HCT116 (cell line): ENCODE measurements at regions not wholly inside any gene's neighbourhood (a gene's known extent, or its start where the extent isn't known, plus 50 kb on each side); places are given as distances from the start of the nearest gene placed in this dataset.

Experiments
- ATAC-seq: fragments of 200-7000 bp; cut with Tn5 transposase; 2 replicates; pipeline ENCODE4 v1.9.1; 2020; ENCODE audit warnings: mild to moderate bottlenecking, moderate library complexity
- BruUV-seq: library from RNA; stranded (reverse); fragments of 400-500 nt; replicated peaks from 2 replicates; lab custom pipeline; 2021; lab: Mats Ljungman, UMichigan
- CTCF ChIA-PET: fragments of 300-600 bp; sonication (Branson Sonifier 250); formaldehyde crosslinking; loops from one replicate; lab custom pipeline; 2021; ENCODE audit warnings: antibody characterized with exemption; lab: Charles Lee
- POLR2A ChIA-PET: fragments of 300-600, 350-600 bp; sonication (Branson Sonifier 250); formaldehyde crosslinking; loops from one replicate; lab custom pipeline; 2021; ENCODE audit warnings: antibody characterized with exemption; lab: Charles Lee
- RAD21 ChIA-PET, 2 experiments: fragments of 300-600 bp; sonication (Branson Sonifier 250); formaldehyde crosslinking; loops; one replicate each; lab custom pipeline; 2023; ENCODE audit warnings: low total read pairs in 2 of 2; ENCODE audit not compliant: uncharacterized antibody in 2 of 2, unreplicated experiment in 2 of 2, low non-redundant PET in 1 of 2; lab: Charles Lee
- DNase-seq: peaks from one replicate; pipeline ENCODE4 v3.0.0-alpha.2; 2010; ENCODE audit warnings: low read depth, low spot score
- H2AFZ ChIP-seq: fragments of 200-600 bp; shearing (Covaris generic), sonication (generic); 2 replicates; pipeline ENCODE4 v1.6.1; 2017; ENCODE audit warnings: low read depth, mixed run types, mixed read lengths, antibody characterized with exemption, low read length; ENCODE audit not compliant: poor library complexity, severe bottlenecking
- H3K27ac ChIP-seq: 2 replicates; pipeline ENCODE4 v1.5.1; 2012; ENCODE audit warnings: low read depth, low read length
- H3K27me3 ChIP-seq: fragments of 200-600 bp; sonication (generic); 2 replicates; pipeline ENCODE4 v1.6.1; 2016; ENCODE audit warnings: mixed run types, low read length, mixed read lengths; ENCODE audit not compliant: insufficient read depth
- H3K36me3 ChIP-seq, 2 experiments: fragments of 200-500 bp in 1 of 2; fragments of 200-600 bp in 1 of 2; sonication (Bioruptor generic) in 1 of 2; sonication (generic) in 1 of 2; 2 replicates each; pipeline versions ENCODE4 v1.5.1 to v1.6.1; 2014 to 2016; ENCODE audit warnings: low read length in 2 of 2, inconsistent platforms in 1 of 2, mixed read lengths in 1 of 2, mixed run types in 1 of 2; ENCODE audit not compliant: insufficient read depth in 2 of 2, control insufficient read depth in 1 of 2
- H3K4me1 ChIP-seq, 2 experiments: fragments of 200-600 bp in 1 of 2; sonication (generic) in 1 of 2; 2 replicates each; pipeline versions ENCODE4 v1.5.1 to v1.6.1; 2012 to 2017; ENCODE audit warnings: low read length in 2 of 2, inconsistent platforms in 1 of 2, mild to moderate bottlenecking in 1 of 2, mixed read lengths in 1 of 2, mixed run types in 1 of 2, moderate library complexity in 1 of 2; ENCODE audit not compliant: insufficient read depth in 2 of 2, control insufficient read depth in 1 of 2
- H3K4me2 ChIP-seq: fragments of 200-600 bp; sonication (generic); 2 replicates; pipeline ENCODE4 v1.6.1; 2017; ENCODE audit warnings: mixed run types, low read length, mixed read lengths
- H3K4me3 ChIP-seq, 2 experiments: fragments of 200-600 bp in 1 of 2; sonication (generic) in 1 of 2; replicated peaks in 1 of 2; 2 replicates each; pipeline ENCODE4 v1.5.1; 2011 to 2016; ENCODE audit warnings: low read length in 2 of 2, control low read depth in 1 of 2, low read depth in 1 of 2, mild to moderate bottlenecking in 1 of 2, mixed read lengths in 1 of 2, mixed run types in 1 of 2
- H3K79me2 ChIP-seq: fragments of 200-600 bp; sonication (generic); 2 replicates; pipeline ENCODE4 v1.6.1; 2017; ENCODE audit warnings: mild to moderate bottlenecking, mixed run types, low read length, moderate library complexity, mixed read lengths; ENCODE audit not compliant: insufficient read depth
- H3K9ac ChIP-seq: fragments of 200-600 bp; sonication (generic); 2 replicates; pipeline ENCODE4 v1.6.1; 2016; ENCODE audit warnings: low read length, mixed read lengths
- H3K9me2 ChIP-seq: fragments of 200-600 bp; sonication (generic), shearing (Covaris generic); 2 replicates; pipeline ENCODE4 v1.6.1; 2017; ENCODE audit warnings: mixed run types, mild to moderate bottlenecking, moderate library complexity; ENCODE audit not compliant: insufficient read depth
- H3K9me3 ChIP-seq, 2 experiments: fragments of 200-500 bp in 1 of 2; fragments of 200-600 bp in 1 of 2; sonication (Bioruptor generic) in 1 of 2; sonication (generic) in 1 of 2; 2 replicates each; pipeline ENCODE4 v1.6.1; 2014 to 2017; ENCODE audit warnings: low read length in 2 of 2, mixed read lengths in 2 of 2, inconsistent platforms in 1 of 2, low read depth in 1 of 2, mild to moderate bottlenecking in 1 of 2, mixed run types in 1 of 2, moderate library complexity in 1 of 2; ENCODE audit not compliant: control insufficient read depth in 1 of 2, insufficient read depth in 1 of 2
- H4K20me1 ChIP-seq: fragments of 200-600 bp; sonication (generic), shearing (Covaris generic); 2 replicates; pipeline ENCODE4 v1.6.1; 2017; ENCODE audit warnings: mixed run types, mild to moderate bottlenecking, moderate library complexity; ENCODE audit not compliant: insufficient read depth
- CEBPB ChIP-seq: IDR thresholded peaks from 2 replicates; pipeline ENCODE4 v1.6.1; 2012; ENCODE audit warnings: low read depth
- EGR1 ChIP-seq: IDR thresholded peaks from 2 replicates; pipeline ENCODE4 v1.6.1; 2012; ENCODE audit warnings: low read depth
- ELF1 ChIP-seq: IDR thresholded peaks from 2 replicates; pipeline ENCODE4 v1.6.1; 2012; ENCODE audit warnings: low read depth, borderline replicate concordance
- EZH2 ChIP-seq: fragments of 200-600 bp; sonication (generic); IDR thresholded peaks from 2 replicates; pipeline ENCODE4 v1.6.1; 2017; ENCODE audit warnings: antibody characterized with exemption, mixed run types
- EZH2phosphoT487 ChIP-seq: fragments of 200-600 bp; IDR thresholded peaks from 2 replicates; pipeline ENCODE4 v1.6.1; 2018; ENCODE audit warnings: antibody characterized with exemption, borderline replicate concordance
- JUND ChIP-seq: IDR thresholded peaks from 2 replicates; pipeline ENCODE4 v1.6.1; 2012
- SP1 ChIP-seq: IDR thresholded peaks from 2 replicates; pipeline ENCODE4 v1.6.1; 2012; ENCODE audit warnings: low read depth
- SRF ChIP-seq: IDR thresholded peaks from 2 replicates; pipeline ENCODE4 v1.6.1; 2012; ENCODE audit warnings: low read depth
- ZFX ChIP-seq: fragments of 450-650 bp; IDR thresholded peaks from 2 replicates; pipeline ENCODE4 v1.6.1; 2017
- ZNF274 ChIP-seq: fragments of 200-500 bp; sonication (Bioruptor generic); IDR thresholded peaks from 2 replicates; pipeline ENCODE4 v1.6.1; 2014; ENCODE audit warnings: mild to moderate bottlenecking, low read depth, low read length, inconsistent platforms
- intact Hi-C: fragments of 100-400 bp; cut with micrococcal nuclease; formaldehyde crosslinking; loops from 2 replicates; pipeline ENCODE4 v1.10.0; 2022
- TF ChIP-seq, protein P1 (sequence below): IDR thresholded peaks from 2 replicates; pipeline ENCODE4 v1.6.1; 2012; ENCODE audit warnings: low read depth
- TF ChIP-seq, protein P2 (sequence below), 3 experiments: fragments of 200-600 bp in 1 of 3; sonication (generic) in 1 of 3; IDR thresholded peaks in 2 of 3; conservative IDR thresholded peaks in 1 of 3; 2 replicates each; pipeline ENCODE4 v1.5.1; 2012 to 2017; ENCODE audit warnings: low read depth in 2 of 3, low read length in 2 of 3, antibody characterized with exemption in 1 of 3, borderline replicate concordance in 1 of 3, control low read depth in 1 of 3, mild to moderate bottlenecking in 1 of 3, mixed read lengths in 1 of 3, mixed run types in 1 of 3, moderate library complexity in 1 of 3; ENCODE audit not compliant: insufficient read depth in 1 of 3

DNA sequence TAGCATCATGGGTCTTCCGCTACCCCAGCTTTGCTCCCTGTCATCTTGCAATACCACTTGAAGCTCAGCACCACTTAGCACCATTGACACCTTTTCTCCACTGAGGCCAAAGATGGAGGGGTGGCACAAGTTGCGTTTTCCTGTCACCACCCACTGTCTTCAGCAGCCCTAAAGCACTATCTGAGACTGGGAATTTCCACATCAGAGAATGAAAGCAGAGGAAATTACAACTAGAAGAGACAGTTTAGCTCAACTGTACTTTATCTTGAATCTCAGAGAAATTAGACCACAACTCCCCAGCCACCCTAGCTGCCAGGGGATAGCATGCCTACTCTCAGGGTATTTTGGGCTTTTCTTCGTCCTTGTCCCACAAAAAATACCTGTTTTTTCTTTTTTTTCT lies 111.0 kb downstream of the DDIT4L start:
- Histone ChIP-seq H3K27me3 (no peaks in the 10 kb centered on the region), H3K9ac (no peak overlapping the region), H3K4me3 (no peak overlapping the region), H3K9me2 (no peaks in the 10 kb centered on the region), H2AFZ (no peak overlapping the region), H3K36me3 (no peaks in the 10 kb centered on the region), H3K9me3 (no peaks in the 10 kb centered on the region), H3K4me2 (no peak overlapping the region), H3K4me1 (no peaks in the 10 kb centered on the region), H4K20me1 (no peaks in the 10 kb centered on the region), H3K27ac (no peak overlapping the region), H3K79me2 (no peaks in the 10 kb centered on the region)
- no TSS peak for BruUV-seq
- CTCF ChIA-PET, result interaction anchor here (2.2 kb wide), 1 partner anchor 14 kb away, joined by 9 read pairs; no protein-coding TSS in a partner anchor
- TF ChIP-seq SRF (no peak), JUND (no peak), EZH2phosphoT487 (no peak), EZH2 (no peak), ELF1 (no peak), ZFX (no peak), EGR1 (no peak), ZNF274 (no peak), CEBPB (no peak), SP1 (no peak)
- TF ChIP-seq, protein P1, sequence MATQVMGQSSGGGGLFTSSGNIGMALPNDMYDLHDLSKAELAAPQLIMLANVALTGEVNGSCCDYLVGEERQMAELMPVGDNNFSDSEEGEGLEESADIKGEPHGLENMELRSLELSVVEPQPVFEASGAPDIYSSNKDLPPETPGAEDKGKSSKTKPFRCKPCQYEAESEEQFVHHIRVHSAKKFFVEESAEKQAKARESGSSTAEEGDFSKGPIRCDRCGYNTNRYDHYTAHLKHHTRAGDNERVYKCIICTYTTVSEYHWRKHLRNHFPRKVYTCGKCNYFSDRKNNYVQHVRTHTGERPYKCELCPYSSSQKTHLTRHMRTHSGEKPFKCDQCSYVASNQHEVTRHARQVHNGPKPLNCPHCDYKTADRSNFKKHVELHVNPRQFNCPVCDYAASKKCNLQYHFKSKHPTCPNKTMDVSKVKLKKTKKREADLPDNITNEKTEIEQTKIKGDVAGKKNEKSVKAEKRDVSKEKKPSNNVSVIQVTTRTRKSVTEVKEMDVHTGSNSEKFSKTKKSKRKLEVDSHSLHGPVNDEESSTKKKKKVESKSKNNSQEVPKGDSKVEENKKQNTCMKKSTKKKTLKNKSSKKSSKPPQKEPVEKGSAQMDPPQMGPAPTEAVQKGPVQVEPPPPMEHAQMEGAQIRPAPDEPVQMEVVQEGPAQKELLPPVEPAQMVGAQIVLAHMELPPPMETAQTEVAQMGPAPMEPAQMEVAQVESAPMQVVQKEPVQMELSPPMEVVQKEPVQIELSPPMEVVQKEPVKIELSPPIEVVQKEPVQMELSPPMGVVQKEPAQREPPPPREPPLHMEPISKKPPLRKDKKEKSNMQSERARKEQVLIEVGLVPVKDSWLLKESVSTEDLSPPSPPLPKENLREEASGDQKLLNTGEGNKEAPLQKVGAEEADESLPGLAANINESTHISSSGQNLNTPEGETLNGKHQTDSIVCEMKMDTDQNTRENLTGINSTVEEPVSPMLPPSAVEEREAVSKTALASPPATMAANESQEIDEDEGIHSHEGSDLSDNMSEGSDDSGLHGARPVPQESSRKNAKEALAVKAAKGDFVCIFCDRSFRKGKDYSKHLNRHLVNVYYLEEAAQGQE, result no peak
- TF ChIP-seq, protein P2, sequence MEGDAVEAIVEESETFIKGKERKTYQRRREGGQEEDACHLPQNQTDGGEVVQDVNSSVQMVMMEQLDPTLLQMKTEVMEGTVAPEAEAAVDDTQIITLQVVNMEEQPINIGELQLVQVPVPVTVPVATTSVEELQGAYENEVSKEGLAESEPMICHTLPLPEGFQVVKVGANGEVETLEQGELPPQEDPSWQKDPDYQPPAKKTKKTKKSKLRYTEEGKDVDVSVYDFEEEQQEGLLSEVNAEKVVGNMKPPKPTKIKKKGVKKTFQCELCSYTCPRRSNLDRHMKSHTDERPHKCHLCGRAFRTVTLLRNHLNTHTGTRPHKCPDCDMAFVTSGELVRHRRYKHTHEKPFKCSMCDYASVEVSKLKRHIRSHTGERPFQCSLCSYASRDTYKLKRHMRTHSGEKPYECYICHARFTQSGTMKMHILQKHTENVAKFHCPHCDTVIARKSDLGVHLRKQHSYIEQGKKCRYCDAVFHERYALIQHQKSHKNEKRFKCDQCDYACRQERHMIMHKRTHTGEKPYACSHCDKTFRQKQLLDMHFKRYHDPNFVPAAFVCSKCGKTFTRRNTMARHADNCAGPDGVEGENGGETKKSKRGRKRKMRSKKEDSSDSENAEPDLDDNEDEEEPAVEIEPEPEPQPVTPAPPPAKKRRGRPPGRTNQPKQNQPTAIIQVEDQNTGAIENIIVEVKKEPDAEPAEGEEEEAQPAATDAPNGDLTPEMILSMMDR (IDR thresholded peaks at IDR 0.05 in 2 of 3, conservative IDR thresholded peaks at IDR 0.05 in 1 of 3; ENCODE audit: borderline replicate concordance in 1 of 3, insufficient read depth in 1 of 3, low read depth in 2 of 3, low read length in 2 of 3), result no peak
- intact Hi-C loops, result no loop called here
- POLR2A ChIA-PET, result no interaction called here
- no peak for ATAC-seq
- no peak for DNase-seq
- RAD21 ChIA-PET, result no interaction called here
